HG03432 (cell line): ENCODE measurements at regions not wholly inside any gene's neighbourhood (a gene's known extent, or its start where the extent isn't known, plus 50 kb on each side); places are given as distances from the start of the nearest gene placed in this dataset.
"Not testable (repeated sequence)": the region's sequence is repeated elsewhere in the genome, so short reads cannot be mapped to it uniquely, and the experiment has no call there.

Source experiments
- ATAC-seq: cut with Tn5 transposase; IDR thresholded peaks from one replicate; pipeline ENCODE4 v1.9.1; 2021; ENCODE audit warnings: mild to moderate bottlenecking, moderate library complexity; ENCODE audit not compliant: unreplicated experiment

DNA sequence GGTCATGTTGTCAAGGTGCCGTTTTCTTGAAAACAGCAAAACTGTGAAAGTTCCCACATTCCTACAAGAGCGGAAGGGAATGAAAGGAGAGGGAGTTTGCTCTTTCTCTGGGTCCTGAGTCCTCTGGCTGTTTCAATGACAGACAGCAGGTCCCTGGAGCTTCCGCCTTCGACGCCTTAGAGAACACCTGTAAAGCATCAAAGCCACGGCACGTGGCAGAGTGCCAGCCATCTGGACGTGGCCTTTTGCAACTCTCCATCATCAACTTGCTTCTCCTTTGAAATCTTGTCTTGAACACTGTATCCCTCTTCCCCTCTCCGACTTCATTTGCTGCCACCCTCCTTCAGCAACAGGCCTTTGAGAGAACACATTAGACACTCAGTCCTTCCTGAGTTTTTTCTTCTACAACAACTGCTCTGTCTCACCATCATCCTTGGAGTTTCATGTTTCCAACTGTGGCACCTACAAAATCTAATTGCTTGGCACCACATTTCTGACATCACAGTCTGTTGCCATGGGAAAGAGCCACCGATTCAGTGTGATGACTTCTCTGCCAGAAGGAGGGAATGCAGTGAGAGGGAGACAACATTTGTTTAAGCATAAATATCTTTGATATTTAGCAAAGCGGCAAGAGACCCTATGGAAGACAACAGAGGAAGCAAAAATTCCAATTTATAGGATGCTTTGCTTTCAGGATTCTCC is 204.9 kb upstream of the PTER start:
- no peak for ATAC-seq

DNA sequence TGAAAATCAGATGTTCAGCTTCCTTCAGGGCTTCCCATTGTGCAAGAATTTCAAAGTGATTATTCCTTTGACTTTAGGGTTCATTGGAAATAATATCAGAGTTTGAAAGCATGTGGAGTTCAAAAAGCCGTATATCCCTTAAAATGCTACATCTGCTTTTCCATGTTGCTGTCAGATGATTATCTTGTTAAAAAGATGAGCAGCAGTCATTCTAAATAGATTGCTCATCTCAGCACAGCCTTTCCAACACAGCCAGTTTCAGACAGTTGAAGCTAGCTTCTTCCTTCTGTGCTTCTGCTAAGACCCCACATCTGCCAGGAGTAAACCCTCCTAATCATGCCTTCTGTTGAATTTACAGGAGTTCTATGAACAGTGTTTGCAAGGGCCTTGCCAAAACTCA is 204.4 kb upstream of the PTER start:
- no peak for ATAC-seq

DNA sequence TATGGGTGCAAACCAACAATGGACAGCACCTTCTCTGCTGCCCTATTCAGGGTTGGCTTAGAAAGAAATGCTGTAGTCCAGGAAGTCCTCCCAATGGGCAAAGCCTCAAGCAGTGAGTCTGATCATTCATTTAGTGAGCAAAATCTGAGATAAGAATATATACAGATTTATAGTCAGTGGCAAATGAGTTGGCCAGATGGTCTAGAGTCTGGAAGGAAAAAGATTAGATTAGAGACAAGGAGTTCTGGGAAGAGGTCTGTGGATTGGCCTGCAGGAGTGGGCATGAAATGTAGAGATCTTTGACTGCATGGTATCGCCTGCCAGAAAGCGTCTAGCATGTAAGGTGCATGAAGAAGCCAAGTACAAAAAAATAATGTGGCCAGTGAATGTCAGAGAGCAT is 201.9 kb upstream of the PTER start:
- no peak for ATAC-seq

DNA sequence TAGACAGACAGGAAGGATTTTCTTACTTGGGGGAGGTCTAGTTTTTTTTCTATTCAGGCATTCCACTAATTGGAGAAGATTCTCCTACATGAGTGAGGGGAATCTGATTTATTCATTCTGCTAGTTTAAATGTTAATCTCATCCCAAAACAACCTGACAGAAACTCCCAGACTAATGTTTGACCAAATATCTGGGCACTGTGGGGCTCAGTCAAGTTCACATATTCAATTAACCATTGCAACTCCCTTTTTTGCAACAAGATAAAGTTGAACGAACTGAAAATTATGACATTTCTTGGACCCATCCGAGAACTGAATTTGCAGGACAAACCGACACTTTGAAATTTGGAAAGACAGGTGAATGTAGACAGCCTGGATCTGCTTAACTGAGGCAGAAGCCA is 194.4 kb upstream of the PTER start:
- no peak for ATAC-seq

DNA sequence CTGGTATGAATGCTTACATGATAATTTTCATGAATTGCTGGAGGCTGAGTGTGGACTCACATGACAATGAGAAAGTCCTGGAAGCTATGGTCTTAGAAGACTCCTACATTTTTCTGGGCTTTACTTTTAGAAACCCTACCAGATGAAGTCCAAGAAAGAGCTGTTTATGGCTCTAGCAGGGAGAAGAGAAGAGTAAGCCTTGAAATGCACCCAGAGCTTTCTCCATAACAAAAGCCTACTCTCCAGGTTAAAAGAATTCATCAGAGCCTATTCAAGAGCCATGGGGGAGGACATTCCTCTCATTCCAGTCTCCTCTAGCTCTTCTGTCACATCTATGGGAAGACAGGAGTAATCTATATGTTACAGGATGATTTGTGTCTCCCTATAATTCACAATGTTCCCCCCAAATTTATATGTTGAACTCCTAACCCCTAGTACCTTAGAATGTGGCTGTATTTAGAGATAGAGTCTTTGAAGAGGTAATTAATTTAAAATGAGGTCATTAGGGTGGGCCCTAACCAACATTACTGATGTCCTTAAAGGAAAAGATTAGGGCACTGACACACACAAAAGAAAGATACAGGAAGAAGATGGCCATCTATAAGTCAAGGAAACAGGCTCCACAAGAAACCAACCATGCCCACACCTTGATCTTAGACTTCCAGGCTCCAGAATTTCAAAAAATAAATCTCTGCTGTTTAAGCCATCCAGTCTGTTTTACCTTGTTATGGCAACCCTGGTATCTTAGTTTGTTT is 193.8 kb upstream of the PTER start:
- ATAC-seq: no peak

DNA sequence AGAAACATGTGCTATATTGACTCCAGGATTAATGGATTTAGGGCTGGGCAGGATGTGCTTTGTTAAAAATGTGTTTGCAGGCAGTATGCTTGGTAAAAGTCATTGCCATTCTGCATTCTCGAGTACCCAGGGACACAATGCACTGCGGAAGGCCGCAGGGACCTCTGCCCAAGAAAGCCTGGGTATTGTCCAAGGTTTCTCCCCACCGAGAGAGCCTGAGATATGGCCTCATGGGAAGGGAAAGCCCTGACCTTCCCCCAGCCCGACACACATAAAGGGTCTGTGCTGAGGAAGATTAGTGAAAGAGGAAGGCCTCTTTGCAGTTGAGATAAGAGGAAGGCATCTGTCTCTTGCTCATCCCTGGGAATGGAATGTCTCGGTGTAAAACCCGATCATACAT is 186.7 kb upstream of the PTER start:
- ATAC-seq: not testable (repeated sequence)

DNA sequence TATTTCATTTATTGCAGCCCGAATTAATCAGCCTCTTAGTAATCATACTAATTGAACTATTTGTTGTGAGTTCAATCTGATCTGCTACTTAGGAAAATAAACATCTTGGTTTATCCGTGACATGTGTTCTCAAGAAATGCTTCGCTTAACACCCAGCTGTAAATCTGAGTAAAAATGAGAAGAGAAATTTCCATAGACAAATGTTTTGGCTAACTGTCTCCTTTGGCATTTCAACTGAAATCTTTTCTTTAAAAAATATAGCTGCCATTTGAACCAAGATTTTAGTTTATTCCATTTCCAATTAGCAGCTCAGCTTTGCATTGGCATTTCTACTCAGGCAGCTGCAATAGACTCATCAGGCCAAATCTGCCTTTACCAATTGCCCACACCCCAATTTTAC is 180.5 kb upstream of the PTER start:
- ATAC-seq: no peak

DNA sequence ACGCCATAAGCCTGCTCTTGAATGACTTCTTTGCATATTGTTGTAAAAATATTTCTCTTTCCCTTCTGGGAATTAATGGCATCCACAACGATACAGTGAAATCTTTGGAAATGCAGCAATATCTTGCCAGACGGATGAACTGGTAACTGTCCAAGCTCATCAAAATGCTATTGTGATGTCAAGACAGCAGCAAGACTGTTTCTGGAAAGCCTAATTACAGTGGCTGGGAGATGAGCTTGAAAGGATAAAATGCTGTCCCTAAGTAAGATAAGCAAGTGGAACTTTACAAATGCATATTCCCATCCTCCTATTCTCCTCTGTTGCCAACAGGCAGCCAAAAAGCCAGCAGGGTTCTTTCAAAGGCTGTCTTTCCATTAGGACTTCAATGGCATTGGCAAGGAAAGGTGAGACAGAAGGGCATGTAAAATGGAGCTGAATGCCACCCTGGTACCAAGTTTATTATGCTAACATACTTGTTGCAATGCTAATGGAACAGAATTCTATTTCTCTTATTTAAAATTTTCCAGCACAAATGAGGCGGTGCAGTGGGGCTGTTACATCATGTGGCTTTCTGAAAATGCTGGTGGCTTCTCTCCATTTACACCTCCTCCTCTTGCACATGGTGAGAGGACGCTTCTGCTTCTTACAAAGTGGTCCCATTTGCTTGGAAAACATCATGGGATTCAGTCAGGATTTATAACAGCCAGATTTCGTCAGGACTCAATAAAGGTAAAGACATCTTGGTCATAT is 178.3 kb upstream of the PTER start:
- no peak for ATAC-seq

DNA sequence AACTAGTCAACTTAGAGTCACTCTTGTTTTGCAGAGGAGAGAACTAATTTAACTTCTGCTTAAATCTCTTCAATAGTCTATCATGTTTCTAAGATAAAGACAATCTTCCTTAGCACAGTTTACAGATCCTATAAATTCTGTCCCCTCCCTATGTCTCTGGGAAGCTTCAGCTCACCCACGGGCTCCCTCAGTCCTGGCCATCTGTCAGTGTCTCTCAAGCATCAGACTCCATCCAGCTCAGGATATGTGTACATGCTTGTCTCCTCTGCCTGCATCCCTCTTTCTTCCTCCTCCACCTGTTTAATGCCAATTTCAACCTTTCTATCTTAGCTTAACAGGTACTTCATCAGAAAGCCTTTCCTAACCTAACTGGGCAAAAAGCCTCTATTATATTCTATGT is 177.1 kb upstream of the PTER start:
- ATAC-seq: no peak

DNA sequence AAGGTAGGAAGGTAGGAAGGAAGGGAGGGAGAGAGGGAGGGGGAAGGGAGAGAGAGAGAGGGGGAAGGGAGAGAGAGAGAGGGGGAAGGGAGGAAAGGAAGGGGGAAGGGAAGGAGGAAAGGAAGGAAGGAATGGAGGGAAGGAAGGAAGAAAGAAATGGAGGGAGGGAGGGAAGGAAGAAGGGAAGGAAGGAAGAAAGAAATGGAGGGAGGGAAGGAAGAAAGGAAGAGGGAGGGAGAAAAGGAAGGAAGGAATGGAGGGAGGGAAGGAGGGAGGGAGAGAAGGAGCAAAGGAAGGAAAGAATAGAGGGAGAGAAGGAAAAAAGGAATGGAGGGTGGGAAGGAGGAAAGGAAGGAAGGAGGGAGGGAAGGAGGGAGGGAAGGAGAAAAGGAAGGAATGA is 176.4 kb upstream of the PTER start:
- ATAC-seq: no peak

DNA sequence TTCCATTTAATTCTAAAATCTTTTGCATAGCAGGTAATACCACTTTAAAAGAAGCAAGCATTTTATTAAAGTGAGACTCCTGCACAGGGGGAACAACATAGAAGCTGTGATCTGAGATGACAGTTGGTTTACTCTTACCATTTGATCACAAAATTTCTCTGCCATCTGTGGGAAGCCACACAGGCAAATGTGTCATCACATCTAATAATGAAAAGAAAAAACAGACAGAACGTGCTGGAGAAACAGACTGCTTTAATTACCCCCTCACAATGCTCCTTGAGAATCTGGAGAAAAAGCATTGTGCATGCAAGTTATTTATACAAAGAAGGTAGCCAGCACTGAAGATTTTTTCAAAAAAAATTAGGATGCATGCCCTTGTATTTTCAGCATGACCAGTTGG is 165.2 kb upstream of the PTER start:
- ATAC-seq: no peak

DNA sequence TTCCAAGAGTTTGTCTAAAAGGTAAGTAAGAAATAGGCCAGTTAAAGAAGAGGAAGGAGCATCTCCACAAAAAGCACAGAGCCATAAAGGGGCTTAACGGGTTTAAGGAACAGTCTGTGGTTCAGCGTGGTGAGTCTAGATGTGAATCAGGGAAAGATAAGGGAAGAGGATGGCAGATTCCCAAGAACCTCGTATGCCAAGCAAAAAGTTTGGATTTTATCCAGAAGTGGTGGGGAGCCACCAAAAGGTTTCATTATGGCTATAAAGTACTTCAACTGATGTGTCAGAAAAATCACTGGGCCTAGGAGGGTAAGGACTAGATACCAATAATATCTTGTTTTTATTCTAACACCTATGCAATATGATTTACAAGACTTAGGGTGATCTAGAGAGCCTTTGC is 161.9 kb upstream of the PTER start:
- ATAC-seq: no peak

DNA sequence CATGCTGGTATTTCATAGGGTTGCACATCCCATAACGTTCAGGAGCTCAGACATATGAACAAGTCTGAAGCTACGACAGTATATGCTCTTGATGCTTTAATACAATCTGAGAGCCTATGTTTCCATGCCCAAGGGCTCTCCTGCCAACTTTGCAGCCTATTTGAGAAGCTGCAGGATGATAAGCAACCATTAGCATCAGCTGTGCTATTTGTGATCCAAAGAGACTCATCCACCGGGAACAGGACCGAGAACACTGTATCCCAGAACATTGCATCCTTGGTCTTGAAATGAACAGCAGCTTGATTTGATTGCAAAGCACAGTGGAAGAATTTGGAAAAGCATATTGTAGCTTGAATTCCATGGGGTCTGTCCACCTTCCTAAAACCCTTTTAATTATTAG is 156.2 kb upstream of the PTER start:
- ATAC-seq: no peak

DNA sequence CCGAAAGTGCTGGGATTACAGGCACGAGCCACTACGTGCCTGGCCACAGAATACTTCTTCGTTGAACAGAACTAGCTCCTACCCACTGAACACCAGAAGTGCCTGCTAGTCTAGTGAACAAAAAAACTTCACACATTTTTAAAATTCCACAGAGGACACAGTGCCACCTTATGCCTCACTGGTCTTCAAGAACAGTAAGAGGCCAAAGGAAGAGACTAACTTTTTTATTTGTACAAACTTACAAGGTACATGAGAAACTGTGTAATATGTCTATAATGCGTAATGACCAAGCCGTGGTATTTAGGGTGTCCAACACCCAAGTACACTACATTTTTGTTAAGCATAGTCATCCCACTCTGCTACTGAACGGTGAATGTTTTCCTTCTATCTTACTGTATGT is 144.4 kb upstream of the PTER start:
- no peak for ATAC-seq

DNA sequence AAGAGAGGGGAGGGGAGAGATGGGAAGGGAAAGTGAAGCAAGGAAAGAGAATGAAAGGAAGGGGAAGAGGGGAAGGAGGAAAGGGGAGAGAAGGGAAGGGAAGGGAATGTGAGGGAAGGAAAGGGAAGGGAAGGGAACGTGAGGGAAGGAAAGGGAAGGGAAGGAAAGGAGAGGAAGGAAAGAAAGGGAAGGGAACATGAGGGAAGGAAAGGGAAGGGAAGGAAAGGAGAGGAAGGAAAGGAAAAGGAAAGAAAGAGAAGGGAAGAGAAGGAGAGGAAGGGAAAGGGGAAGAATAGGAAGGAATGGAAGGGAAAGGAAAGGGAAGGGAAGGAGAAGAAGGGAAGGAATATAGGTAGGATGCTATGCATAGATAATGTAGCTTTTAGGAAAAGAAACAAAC is 139.7 kb upstream of the PTER start:
- no peak for ATAC-seq

DNA sequence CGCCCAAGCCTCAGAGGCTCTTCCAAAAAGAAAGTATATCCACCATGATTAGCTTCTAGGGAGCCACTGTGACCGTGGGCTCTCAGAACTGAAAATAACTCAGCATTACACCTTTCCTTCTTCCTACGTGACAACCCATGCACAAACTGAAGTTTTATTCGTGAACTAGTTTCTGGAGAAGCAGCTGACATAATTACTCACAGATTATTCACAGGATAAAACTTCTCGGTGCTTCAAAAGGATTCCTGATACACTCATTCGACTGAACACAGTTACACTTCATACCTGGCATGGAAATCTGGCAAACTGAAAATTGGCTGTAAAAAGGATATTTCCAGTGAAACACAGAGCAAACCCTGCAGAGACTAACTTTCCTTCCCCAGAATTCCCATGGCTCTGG is 139.2 kb upstream of the PTER start:
- no peak for ATAC-seq

DNA sequence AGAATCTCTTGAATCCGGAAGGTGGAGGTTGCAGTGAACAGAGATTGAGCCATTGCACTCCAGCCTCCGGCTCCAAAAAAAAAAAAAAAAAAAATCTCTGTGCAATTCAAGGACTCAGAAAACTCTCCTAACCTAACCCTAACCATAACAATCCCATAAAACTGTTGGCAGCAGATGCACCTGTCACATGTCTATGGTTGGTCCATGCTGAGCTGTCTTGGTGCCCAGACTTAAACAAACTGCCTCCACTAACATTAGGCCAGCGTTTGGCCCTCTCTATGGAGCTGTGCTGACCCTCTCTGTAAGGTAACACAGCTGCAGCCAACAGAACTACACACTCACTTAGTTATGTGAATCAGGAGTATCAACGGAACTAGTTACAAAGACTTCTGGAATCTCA is 132.5 kb upstream of the PTER start:
- ATAC-seq: no peak

DNA sequence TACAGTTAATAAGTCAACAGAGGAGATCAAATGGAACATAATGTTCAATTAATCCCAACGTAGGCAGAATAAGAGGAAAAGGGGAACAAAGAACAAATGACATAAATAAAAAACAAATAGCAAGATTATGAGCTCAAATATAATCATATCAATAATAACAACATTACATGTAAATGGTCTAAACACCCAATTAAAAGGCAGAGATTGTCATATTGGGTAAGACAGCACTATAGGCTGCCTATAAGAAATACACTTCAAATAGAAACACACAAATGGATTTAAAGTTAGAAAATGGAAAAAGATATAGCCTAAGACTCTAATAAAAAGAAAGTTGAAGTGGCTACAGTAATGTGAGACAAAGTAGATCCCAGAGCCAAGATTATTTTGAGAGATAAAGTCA is 126.4 kb upstream of the PTER start:
- ATAC-seq: no peak

DNA sequence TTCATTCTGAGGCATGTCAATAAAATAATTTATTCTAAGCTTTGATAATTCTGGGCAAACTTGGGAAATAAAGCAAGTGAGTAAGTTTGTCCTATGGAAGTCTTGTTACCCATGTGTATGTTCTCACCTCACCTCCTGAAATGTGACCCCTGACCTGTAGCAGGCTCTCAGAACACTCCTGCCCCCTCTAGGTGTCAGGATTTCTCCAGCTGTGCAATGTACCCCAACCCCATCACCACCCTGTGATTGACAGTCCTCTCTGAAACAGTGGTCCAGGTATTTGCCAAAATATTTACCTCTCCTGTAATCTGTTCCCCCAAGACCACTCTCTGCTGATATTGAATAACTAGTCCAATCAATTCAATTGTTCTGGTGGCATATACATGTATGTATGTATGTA is 122.6 kb upstream of the PTER start:
- ATAC-seq: no peak

DNA sequence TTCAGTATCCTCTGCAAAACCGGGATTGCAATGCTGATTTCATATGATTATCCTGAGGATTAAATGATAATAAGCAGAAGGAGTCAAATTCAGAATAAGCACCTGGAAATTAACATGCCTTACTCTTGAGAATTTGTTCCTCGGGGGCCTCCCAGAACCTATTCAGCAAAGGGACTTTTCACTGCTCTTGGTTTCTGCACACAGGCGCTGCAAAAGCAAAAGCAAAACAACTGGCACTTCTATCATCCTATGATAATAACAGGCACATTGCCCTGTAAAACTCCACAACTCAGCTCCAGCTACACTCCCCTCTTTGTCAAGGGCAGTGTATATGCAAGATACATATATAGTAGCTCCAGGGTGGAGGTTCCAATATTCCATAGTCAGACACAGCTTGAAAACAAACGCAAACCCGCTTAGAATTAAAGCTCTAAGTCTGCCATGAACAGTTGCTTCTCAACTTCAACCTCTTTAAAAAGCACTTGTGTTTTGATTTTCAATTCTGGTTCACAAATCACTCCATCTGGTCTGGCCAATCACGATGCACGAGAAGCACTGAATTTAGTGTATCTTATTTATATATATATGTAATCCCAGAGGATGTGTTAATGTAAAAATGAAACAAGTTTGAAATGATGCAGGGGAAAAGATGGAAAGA is 119.9 kb upstream of the PTER start:
- ATAC-seq: no peak

DNA sequence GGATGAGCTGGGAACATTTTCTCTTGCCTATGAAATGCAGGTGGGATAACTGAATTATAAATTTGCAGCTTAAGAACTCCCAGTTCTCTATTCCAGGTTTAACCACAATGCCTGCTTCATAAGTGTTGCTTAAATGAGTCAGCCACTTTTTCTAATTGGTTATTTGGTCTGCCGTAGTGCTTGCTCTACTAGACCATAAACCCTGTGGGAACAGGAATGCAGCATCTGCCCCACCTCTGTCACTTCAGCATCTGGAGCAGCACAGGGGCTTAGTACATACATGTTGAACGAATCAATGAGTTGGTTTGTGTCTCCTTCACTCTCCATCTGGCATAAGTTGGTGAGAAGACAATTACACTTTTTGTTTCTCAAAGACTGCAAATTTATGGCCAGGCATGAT is 95.2 kb upstream of the PTER start:
- no peak for ATAC-seq

DNA sequence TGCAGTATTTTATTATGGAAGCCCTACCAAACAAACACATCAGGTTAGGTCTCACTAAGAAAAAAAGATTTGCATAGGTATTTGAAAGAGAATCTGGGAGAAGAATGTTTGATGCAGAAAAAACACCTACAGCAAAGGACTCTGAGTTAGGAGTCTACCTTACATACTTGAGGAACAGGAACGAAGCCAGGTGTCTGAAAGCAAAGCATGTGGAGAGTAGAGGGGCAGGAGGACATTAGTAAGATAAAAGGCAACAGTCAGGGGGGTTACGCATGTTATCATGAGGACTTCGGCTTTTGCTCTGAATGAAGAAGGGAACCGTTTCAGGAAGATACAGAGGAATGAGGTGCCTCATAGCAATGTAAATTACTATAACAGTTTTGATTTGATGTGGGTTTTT is 87.9 kb upstream of the PTER start:
- ATAC-seq: no peak
